ENCODE measurements at regions not wholly inside any gene's neighbourhood (a gene's known extent, or its start where the extent isn't known, plus 50 kb on each side); places are given as distances from the start of the nearest gene placed in this dataset.

DNA sequence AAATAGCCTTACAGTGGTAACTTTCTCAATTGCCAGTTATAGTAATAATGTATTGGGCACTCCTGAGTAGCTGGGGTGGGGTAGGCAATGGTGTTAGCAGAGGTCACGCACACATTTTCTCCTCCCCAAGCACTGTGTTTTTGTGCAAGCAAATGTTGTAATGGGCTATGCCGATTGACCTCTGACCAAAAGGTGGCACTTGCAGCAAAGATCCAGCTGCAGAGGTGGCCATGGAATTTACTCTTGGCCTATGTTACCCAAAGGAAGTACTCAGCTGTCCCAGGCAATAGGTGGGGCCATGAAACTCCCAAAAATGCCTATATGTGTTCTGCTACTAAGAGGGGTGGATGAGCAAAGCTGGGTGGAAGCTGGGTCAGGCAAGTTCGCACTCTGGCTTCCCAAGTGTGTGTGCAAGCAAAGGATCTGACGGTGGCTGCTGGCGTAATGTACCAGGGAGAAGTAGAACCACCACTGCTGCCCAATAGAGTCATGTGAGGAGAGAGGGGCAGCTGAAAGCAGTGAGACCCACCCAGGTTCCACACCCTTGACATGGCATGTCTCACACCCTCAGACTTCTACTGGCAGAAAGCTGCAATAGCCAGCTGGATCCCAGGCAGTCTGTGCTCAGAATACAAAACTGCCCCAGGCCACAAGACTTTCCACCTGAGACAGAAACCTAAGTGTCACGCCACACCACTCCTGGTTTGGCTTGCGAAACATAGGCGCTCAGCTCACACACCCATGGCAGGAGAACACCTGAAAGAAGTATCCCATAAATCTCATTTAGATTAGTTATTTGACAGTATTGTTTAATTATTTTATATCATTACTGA, 353.3 kb upstream of the EMCN start:
- no peak overlapping the region for H3K4me2 ChIP-seq (ENCODE audit: low read length)
- no peak overlapping the region for H3K27ac ChIP-seq (ENCODE audit: low read depth, low read length)
- ATAC-seq (no peak), DNase-seq (ENCODE audit: low read depth, low spot score) (no peak)
- H3K9ac ChIP-seq (ENCODE audit: low read length), result no peak overlapping the region
- no TSS peak for BruUV-seq (replicated peaks)
- no peak for TF ChIP-seq JUND (IDR thresholded peaks at IDR 0.05)
- TF ChIP-seq, protein P1, sequence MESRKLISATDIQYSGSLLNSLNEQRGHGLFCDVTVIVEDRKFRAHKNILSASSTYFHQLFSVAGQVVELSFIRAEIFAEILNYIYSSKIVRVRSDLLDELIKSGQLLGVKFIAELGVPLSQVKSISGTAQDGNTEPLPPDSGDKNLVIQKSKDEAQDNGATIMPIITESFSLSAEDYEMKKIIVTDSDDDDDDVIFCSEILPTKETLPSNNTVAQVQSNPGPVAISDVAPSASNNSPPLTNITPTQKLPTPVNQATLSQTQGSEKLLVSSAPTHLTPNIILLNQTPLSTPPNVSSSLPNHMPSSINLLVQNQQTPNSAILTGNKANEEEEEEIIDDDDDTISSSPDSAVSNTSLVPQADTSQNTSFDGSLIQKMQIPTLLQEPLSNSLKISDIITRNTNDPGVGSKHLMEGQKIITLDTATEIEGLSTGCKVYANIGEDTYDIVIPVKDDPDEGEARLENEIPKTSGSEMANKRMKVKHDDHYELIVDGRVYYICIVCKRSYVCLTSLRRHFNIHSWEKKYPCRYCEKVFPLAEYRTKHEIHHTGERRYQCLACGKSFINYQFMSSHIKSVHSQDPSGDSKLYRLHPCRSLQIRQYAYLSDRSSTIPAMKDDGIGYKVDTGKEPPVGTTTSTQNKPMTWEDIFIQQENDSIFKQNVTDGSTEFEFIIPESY (IDR thresholded peaks at IDR 0.05; ENCODE audit: extremely low read depth, insufficient replicate concordance, low read length), result no peak
- TF ChIP-seq, protein P2, sequence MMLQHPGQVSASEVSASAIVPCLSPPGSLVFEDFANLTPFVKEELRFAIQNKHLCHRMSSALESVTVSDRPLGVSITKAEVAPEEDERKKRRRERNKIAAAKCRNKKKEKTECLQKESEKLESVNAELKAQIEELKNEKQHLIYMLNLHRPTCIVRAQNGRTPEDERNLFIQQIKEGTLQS (IDR thresholded peaks at IDR 0.05), result no peak
- no peak for TF ChIP-seq POLR2AphosphoS5 (IDR thresholded peaks at IDR 0.05; ENCODE audit: low read depth, low read length)
- TF ChIP-seq TCF7L2 (IDR thresholded peaks at IDR 0.05; ENCODE audit: borderline replicate concordance, extremely low read depth, insufficient read depth, insufficient read length), result no peak
- TF ChIP-seq FOSL1 (IDR thresholded peaks at IDR 0.05; ENCODE audit: low read depth), result no peak
- no peak for TF ChIP-seq CEBPB (IDR thresholded peaks at IDR 0.05; ENCODE audit: low read depth)
- TF ChIP-seq EGR1 (IDR thresholded peaks at IDR 0.05; ENCODE audit: low read depth), result no peak
- no peak for TF ChIP-seq CBX3 (IDR thresholded peaks at IDR 0.05; ENCODE audit: low read depth)
- TF ChIP-seq SRF (IDR thresholded peaks at IDR 0.05; ENCODE audit: low read depth), result no peak
- TF ChIP-seq RAD21 (IDR thresholded peaks at IDR 0.05; ENCODE audit: low read depth), result no peak
- no peak for TF ChIP-seq EZH2phosphoT487 (IDR thresholded peaks at IDR 0.05; ENCODE audit: borderline replicate concordance)
- TF ChIP-seq ZFX (IDR thresholded peaks at IDR 0.05), result no peak
- TF ChIP-seq, protein P3, sequence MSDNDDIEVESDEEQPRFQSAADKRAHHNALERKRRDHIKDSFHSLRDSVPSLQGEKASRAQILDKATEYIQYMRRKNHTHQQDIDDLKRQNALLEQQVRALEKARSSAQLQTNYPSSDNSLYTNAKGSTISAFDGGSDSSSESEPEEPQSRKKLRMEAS (IDR thresholded peaks at IDR 0.05), result no peak
- no peak for TF ChIP-seq ELF1 (IDR thresholded peaks at IDR 0.05; ENCODE audit: borderline replicate concordance, low read depth)
- no peak for TF ChIP-seq YY1 (IDR thresholded peaks at IDR 0.05; ENCODE audit: extremely low read depth, insufficient replicate concordance, low read depth, low read length)
- no peak for TF ChIP-seq POLR2A (IDR thresholded peaks at IDR 0.05; ENCODE audit: borderline replicate concordance, extremely low read depth, insufficient read depth, insufficient read length)
- RAD21 ChIA-PET (ENCODE audit: low non-redundant PET in 1 of 2, low total read pairs in 2 of 2, uncharacterized antibody in 2 of 2, unreplicated experiment in 2 of 2), result no interaction called here
- no peaks in the 10 kb centered on the region for H3K9me2 ChIP-seq (ENCODE audit: insufficient read depth)
- no peaks in the 10 kb centered on the region for H3K4me1 ChIP-seq (ENCODE audit: control insufficient read depth in 1 of 2, insufficient read depth in 2 of 2, low read length in 2 of 2)
- H3K27me3 ChIP-seq (ENCODE audit: insufficient read depth, low read length), result no peaks in the 10 kb centered on the region
- POLR2A ChIA-PET, result no interaction called here
- H4K20me1 ChIP-seq (ENCODE audit: insufficient read depth), result no peaks in the 10 kb centered on the region
- H3K9me3 ChIP-seq (ENCODE audit: control insufficient read depth in 1 of 2, insufficient read depth in 1 of 2, low read depth in 1 of 2, low read length in 2 of 2), result no peaks in the 10 kb centered on the region
- CTCF ChIA-PET, result no interaction called here
- no peaks in the 10 kb centered on the region for H3K79me2 ChIP-seq (ENCODE audit: insufficient read depth, low read length)
- no peak overlapping the region for H3K4me3 ChIP-seq (replicated peaks in 1 of 2; ENCODE audit: low read depth in 1 of 2, low read length in 2 of 2)
- H2AFZ ChIP-seq (ENCODE audit: low read depth, low read length, poor library complexity, severe bottlenecking), result no peak overlapping the region
- no peaks in the 10 kb centered on the region for H3K36me3 ChIP-seq (ENCODE audit: control insufficient read depth in 1 of 2, insufficient read depth in 2 of 2, low read length in 2 of 2)
- intact Hi-C loops (cut with micrococcal nuclease), result no loop called here
